GM21515 (cell line): ENCODE measurements at regions not wholly inside any gene's neighbourhood (a gene's known extent, or its start where the extent isn't known, plus 50 kb on each side); places are given as distances from the start of the nearest gene placed in this dataset.

Source experiments
- ATAC-seq: cut with Tn5 transposase; IDR thresholded peaks from one replicate; pipeline ENCODE4 v1.9.1; 2021; ENCODE audit not compliant: unreplicated experiment

GRCh38 chr9:87319656-87320055 lies 178.0 kb upstream of the DAPK1 start:
- ATAC-seq, result no peak

- no peak for ATAC-seq
Measured at GRCh38 chr9:87320146-87320884, 177.4 kb upstream of the DAPK1 start.

- ATAC-seq, result no peak
Measured at GRCh38 chr9:87322840-87323635, 174.6 kb upstream of the DAPK1 start.

GRCh38 chr9:87323928-87324327 lies 173.7 kb upstream of the DAPK1 start:
- ATAC-seq, result no peak

GRCh38 chr9:87324613-87325194 lies 173.0 kb upstream of the DAPK1 start:
- ATAC-seq, result no peak

GRCh38 chr9:87327575-87328125 lies 170.0 kb upstream of the DAPK1 start:
- no peak for ATAC-seq

GRCh38 chr9:87333802-87334201 lies 163.9 kb upstream of the DAPK1 start:
- ATAC-seq, result no peak

- no peak for ATAC-seq
Measured at GRCh38 chr9:87334366-87334765, 163.3 kb upstream of the DAPK1 start.

- ATAC-seq, result no peak
Measured at GRCh38 chr9:87336407-87336806, 161.3 kb upstream of the DAPK1 start.

GRCh38 chr9:87336914-87337333 lies 160.7 kb upstream of the DAPK1 start:
- ATAC-seq, result no peak

- ATAC-seq, result no peak
Measured at GRCh38 chr9:87337335-87338087, 160.2 kb upstream of the DAPK1 start.

GRCh38 chr9:87338088-87338989 lies 159.3 kb upstream of the DAPK1 start:
- ATAC-seq, result no peak

GRCh38 chr9:87340391-87340790 lies 157.3 kb upstream of the DAPK1 start:
- ATAC-seq, result no peak

- no peak for ATAC-seq
Measured at GRCh38 chr9:87342743-87343142, 154.9 kb upstream of the DAPK1 start.

GRCh38 chr9:87343816-87344430 lies 153.7 kb upstream of the DAPK1 start:
- no peak for ATAC-seq

GRCh38 chr9:87346061-87346665 lies 151.5 kb upstream of the DAPK1 start:
- ATAC-seq, result no peak

- no peak for ATAC-seq
Measured at GRCh38 chr9:87350915-87351314, 146.8 kb upstream of the DAPK1 start.

- ATAC-seq, result no peak
Measured at GRCh38 chr9:87353301-87353700, 144.4 kb upstream of the DAPK1 start.

- no peak for ATAC-seq
Measured at GRCh38 chr9:87354147-87354546, 143.5 kb upstream of the DAPK1 start.
